NCI-H2196 (cell line): ENCODE measurements at regions not wholly inside any gene's neighbourhood (a gene's known extent, or its start where the extent isn't known, plus 50 kb on each side); places are given as distances from the start of the nearest gene placed in this dataset.

ENCODE experiments used
- DNase-seq: peaks from one replicate; lab custom pipeline; 2025; ENCODE audit not compliant: unreplicated experiment; lab: John Stamatoyannopoulos, UW

- DNase-seq = no peak
These were observed 123.2 kb upstream of the GOLGA8J start for GRCh38 chr15:29959384-29960137.

- DNase-seq = peak; percentile 0
These were observed 130.0 kb upstream of the TJP1 start for GRCh38 chr15:29952225-29952624.

GRCh38 chr15:29945943-29946596, 123.8 kb upstream of the TJP1 start:
- DNase-seq = no peak

GRCh38 chr15:29944925-29945324, 122.7 kb upstream of the TJP1 start:
- DNase-seq = no peak

- no peak for DNase-seq
These were observed 120.3 kb upstream of the TJP1 start for GRCh38 chr15:29942548-29942947.

- no peak for DNase-seq
These were observed 119.9 kb upstream of the TJP1 start for GRCh38 chr15:29942143-29942542.

- no peak for DNase-seq
These were observed 117.1 kb upstream of the TJP1 start for GRCh38 chr15:29939404-29939803.

- no peak for DNase-seq
These were observed 116.4 kb upstream of the TJP1 start for GRCh38 chr15:29938361-29939335.

- DNase-seq = no peak
These were observed 115.7 kb upstream of the TJP1 start for GRCh38 chr15:29937956-29938355.

GRCh38 chr15:29936353-29937049, 114.2 kb upstream of the TJP1 start:
- no peak for DNase-seq

- no peak for DNase-seq
These were observed 113.2 kb upstream of the TJP1 start for GRCh38 chr15:29935296-29936004.

- no peak for DNase-seq
These were observed 112.0 kb upstream of the TJP1 start for GRCh38 chr15:29934251-29934650.

GRCh38 chr15:29933042-29933803, 111.0 kb upstream of the TJP1 start:
- no peak for DNase-seq

- no peak for DNase-seq
These were observed 103.8 kb upstream of the TJP1 start for GRCh38 chr15:29926083-29926388.

- no peak for DNase-seq
These were observed 103.2 kb upstream of the TJP1 start for GRCh38 chr15:29925227-29926082.

- DNase-seq = no peak
These were observed 102.5 kb upstream of the TJP1 start for GRCh38 chr15:29924750-29925149.

- DNase-seq = no peak
These were observed 99.9 kb upstream of the TJP1 start for GRCh38 chr15:29922191-29922590.

- DNase-seq = no peak
These were observed 98.9 kb upstream of the TJP1 start for GRCh38 chr15:29921130-29921601.

- no peak for DNase-seq
These were observed 98.2 kb upstream of the TJP1 start for GRCh38 chr15:29920515-29920914.
